ENCODE measurements at regions not wholly inside any gene's neighbourhood (a gene's known extent, or its start where the extent isn't known, plus 50 kb on each side); places are given as distances from the start of the nearest gene placed in this dataset.

GRCh38 chr10:29105516-29106215, 183.2 kb upstream of the LYZL1 start:
- no peak for DNase-seq (ENCODE audit: extremely low read depth in 1 of 2, low read depth in 1 of 2)

GRCh38 chr10:29106287-29106686, 182.6 kb upstream of the LYZL1 start:
- no peak for DNase-seq (ENCODE audit: extremely low read depth in 1 of 2, low read depth in 1 of 2)

- DNase-seq (ENCODE audit: extremely low read depth in 1 of 2, low read depth in 1 of 2) = no peak
These were observed 180.9 kb upstream of the LYZL1 start for GRCh38 chr10:29107866-29108498.

GRCh38 chr10:29109707-29110571, 178.9 kb upstream of the LYZL1 start:
- no peak for DNase-seq (ENCODE audit: extremely low read depth in 1 of 2, low read depth in 1 of 2)

- DNase-seq (ENCODE audit: extremely low read depth in 1 of 2, low read depth in 1 of 2) = no peak
These were observed 175.8 kb upstream of the LYZL1 start for GRCh38 chr10:29112827-29113615.

GRCh38 chr10:29113616-29113945, 175.3 kb upstream of the LYZL1 start:
- no peak for DNase-seq (ENCODE audit: extremely low read depth in 1 of 2, low read depth in 1 of 2)

- no peak for DNase-seq (ENCODE audit: extremely low read depth in 1 of 2, low read depth in 1 of 2)
These were observed 174.7 kb upstream of the LYZL1 start for GRCh38 chr10:29114141-29114540.

GRCh38 chr10:29117781-29118180, 171.1 kb upstream of the LYZL1 start:
- no peak for DNase-seq (ENCODE audit: extremely low read depth in 1 of 2, low read depth in 1 of 2)

- no peak for DNase-seq (ENCODE audit: extremely low read depth in 1 of 2, low read depth in 1 of 2)
These were observed 169.5 kb upstream of the LYZL1 start for GRCh38 chr10:29119374-29119773.

GRCh38 chr10:29120216-29120615, 168.7 kb upstream of the LYZL1 start:
- no peak for DNase-seq (ENCODE audit: extremely low read depth in 1 of 2, low read depth in 1 of 2)

- no peak for DNase-seq (ENCODE audit: extremely low read depth in 1 of 2, low read depth in 1 of 2)
These were observed 164.0 kb upstream of the LYZL1 start for GRCh38 chr10:29124864-29125263.

GRCh38 chr10:29127037-29127700, 161.7 kb upstream of the LYZL1 start:
- DNase-seq (ENCODE audit: extremely low read depth in 1 of 2, low read depth in 1 of 2) = no peak

GRCh38 chr10:29127731-29128130, 161.1 kb upstream of the LYZL1 start:
- DNase-seq (ENCODE audit: extremely low read depth in 1 of 2, low read depth in 1 of 2) = no peak

- no peak for DNase-seq (ENCODE audit: extremely low read depth in 1 of 2, low read depth in 1 of 2)
These were observed 158.6 kb upstream of the LYZL1 start for GRCh38 chr10:29130190-29130673.

- DNase-seq (ENCODE audit: extremely low read depth in 1 of 2, low read depth in 1 of 2) = no peak
These were observed 156.8 kb upstream of the LYZL1 start for GRCh38 chr10:29131952-29132547.

GRCh38 chr10:29132551-29133111, 156.2 kb upstream of the LYZL1 start:
- DNase-seq (ENCODE audit: extremely low read depth in 1 of 2, low read depth in 1 of 2) = no peak

- DNase-seq (ENCODE audit: extremely low read depth in 1 of 2, low read depth in 1 of 2) = no peak
These were observed 153.5 kb upstream of the LYZL1 start for GRCh38 chr10:29135337-29135736.

- no peak for DNase-seq (ENCODE audit: extremely low read depth in 1 of 2, low read depth in 1 of 2)
These were observed 152.5 kb upstream of the LYZL1 start for GRCh38 chr10:29136411-29136810.

GRCh38 chr10:29140151-29140550, 148.7 kb upstream of the LYZL1 start:
- no peak for DNase-seq (ENCODE audit: extremely low read depth in 1 of 2, low read depth in 1 of 2)

- DNase-seq (ENCODE audit: extremely low read depth in 1 of 2, low read depth in 1 of 2) = no peak
These were observed 147.9 kb upstream of the LYZL1 start for GRCh38 chr10:29140991-29141390.

All from stimulated activated CD8-positive, alpha-beta memory T cell treated with anti-CD3 and anti-CD28 coated beads, Interleukin-7, amount 100 ng/mL, for 48 hours (primary cell).